ENCODE measurements at regions not wholly inside any gene's neighbourhood (a gene's known extent, or its start where the extent isn't known, plus 50 kb on each side); places are given as distances from the start of the nearest gene placed in this dataset.
"Not testable (repeated sequence)": the region's sequence is repeated elsewhere in the genome, so short reads cannot be mapped to it uniquely, and the experiment has no call there.

GRCh38 chr18:8889489-8889888 is 184.1 kb downstream of the MTCL1 start:
- H3K9ac ChIP-seq (ENCODE audit: control insufficient read depth, extremely low read depth, insufficient read depth, low read length), result no peak overlapping the region
- no peaks in the 10 kb centered on the region for H3K27me3 ChIP-seq (ENCODE audit: control insufficient read depth, extremely low read depth, insufficient read depth, low read length)
- peaks cover 17% of the 10 kb centered on the region for H3K4me1 ChIP-seq (ENCODE audit: control insufficient read depth, extremely low read depth, insufficient read depth, low read length)
- no peak for TF ChIP-seq CTCF (optimal IDR thresholded peaks at IDR 0.05 in 1 of 3, IDR thresholded peaks at IDR 0.05 in 1 of 3, conservative IDR thresholded peaks at IDR 0.05 in 1 of 3; ENCODE audit: extremely low read depth in 1 of 3, insufficient read depth in 2 of 3, low read length in 3 of 3)
- TF ChIP-seq EZH2 (IDR thresholded peaks at IDR 0.05; ENCODE audit: low read length), result no peak
- no peaks in the 10 kb centered on the region for H3K9me3 ChIP-seq (ENCODE audit: control insufficient read depth, low read depth, low read length)
- dilution Hi-C loops (cut with MboI; ENCODE audit: extremely low pct_ligation_motif_present, low sequenced_read_pairs), result no loop called here
- no peak overlapping the region for H3K4me3 ChIP-seq (ENCODE audit: control insufficient read depth in 2 of 3, extremely low read depth in 1 of 3, insufficient read depth in 2 of 3, low read depth in 1 of 3, low read length in 3 of 3)
- H3K9me1 ChIP-seq (ENCODE audit: control insufficient read depth, extremely low read depth, insufficient read depth, low read length), result no peaks in the 10 kb centered on the region
- H3K4me2 ChIP-seq (ENCODE audit: control insufficient read depth, extremely low read depth, insufficient read depth, low read depth, low read length), result no peak overlapping the region
- FAIRE-seq, result peak; percentile 74
- H2AFZ ChIP-seq (ENCODE audit: control insufficient read depth, low read length), result no peak overlapping the region
- DNase-seq (ENCODE audit: low read depth, low spot score), result no peak
- H4K20me1 ChIP-seq (ENCODE audit: control insufficient read depth, extremely low read depth, insufficient read depth, low read length), result no peaks in the 10 kb centered on the region
- H3K36me3 ChIP-seq (ENCODE audit: control insufficient read depth in 2 of 2, extremely low read depth in 1 of 2, insufficient read depth in 2 of 2, low read length in 2 of 2), result no peaks in the 10 kb centered on the region
- H3K27ac ChIP-seq (ENCODE audit: control insufficient read depth, insufficient read depth, low read length), result no peak overlapping the region
- H3K79me2 ChIP-seq (ENCODE audit: control insufficient read depth, insufficient read depth, low read length), result no peaks in the 10 kb centered on the region

GRCh38 chr18:8890503-8890902 is 185.1 kb downstream of the MTCL1 start:
- H2AFZ ChIP-seq (ENCODE audit: control insufficient read depth, low read length); DNase-seq (ENCODE audit: low read depth, low spot score); H3K4me3 ChIP-seq (ENCODE audit: control insufficient read depth in 2 of 3, extremely low read depth in 1 of 3, insufficient read depth in 2 of 3, low read depth in 1 of 3, low read length in 3 of 3); H3K79me2 ChIP-seq (ENCODE audit: control insufficient read depth, insufficient read depth, low read length); H3K9me1 ChIP-seq (ENCODE audit: control insufficient read depth, extremely low read depth, insufficient read depth, low read length); H4K20me1 ChIP-seq (ENCODE audit: control insufficient read depth, extremely low read depth, insufficient read depth, low read length); H3K36me3 ChIP-seq (ENCODE audit: control insufficient read depth in 2 of 2, extremely low read depth in 1 of 2, insufficient read depth in 2 of 2, low read length in 2 of 2); dilution Hi-C loops (cut with MboI; ENCODE audit: extremely low pct_ligation_motif_present, low sequenced_read_pairs); FAIRE-seq; H3K27me3 ChIP-seq (ENCODE audit: control insufficient read depth, extremely low read depth, insufficient read depth, low read length); H3K9ac ChIP-seq (ENCODE audit: control insufficient read depth, extremely low read depth, insufficient read depth, low read length); H3K9me3 ChIP-seq (ENCODE audit: control insufficient read depth, low read depth, low read length): not testable (repeated sequence)
- Histone ChIP-seq H3K4me2 (ENCODE audit: control insufficient read depth, extremely low read depth, insufficient read depth, low read depth, low read length) (peak overlapping the region; percentile 59), H3K27ac (ENCODE audit: control insufficient read depth, insufficient read depth, low read length) (peak overlapping the region; percentile 27), H3K4me1 (ENCODE audit: control insufficient read depth, extremely low read depth, insufficient read depth, low read length) (peaks cover 17% of the 10 kb centered on the region)

- DNase-seq (ENCODE audit: low read depth, low spot score), result peak; percentile 89
- H3K4me3 ChIP-seq (ENCODE audit: control insufficient read depth in 2 of 3, extremely low read depth in 1 of 3, insufficient read depth in 2 of 3, low read depth in 1 of 3, low read length in 3 of 3), result no peak overlapping the region
- H3K27ac ChIP-seq (ENCODE audit: control insufficient read depth, insufficient read depth, low read length), result peak overlapping the region; percentile 53
- no peaks in the 10 kb centered on the region for H4K20me1 ChIP-seq (ENCODE audit: control insufficient read depth, extremely low read depth, insufficient read depth, low read length)
- no peaks in the 10 kb centered on the region for H3K27me3 ChIP-seq (ENCODE audit: control insufficient read depth, extremely low read depth, insufficient read depth, low read length)
- no peak for TF ChIP-seq CTCF (optimal IDR thresholded peaks at IDR 0.05 in 1 of 3, IDR thresholded peaks at IDR 0.05 in 1 of 3, conservative IDR thresholded peaks at IDR 0.05 in 1 of 3; ENCODE audit: extremely low read depth in 1 of 3, insufficient read depth in 2 of 3, low read length in 3 of 3)
- no peak for TF ChIP-seq EZH2 (IDR thresholded peaks at IDR 0.05; ENCODE audit: low read length)
- H3K4me2 ChIP-seq (ENCODE audit: control insufficient read depth, extremely low read depth, insufficient read depth, low read depth, low read length), result peak overlapping the region; percentile 59
- no peaks in the 10 kb centered on the region for H3K9me3 ChIP-seq (ENCODE audit: control insufficient read depth, low read depth, low read length)
- H3K9me1 ChIP-seq (ENCODE audit: control insufficient read depth, extremely low read depth, insufficient read depth, low read length), result no peaks in the 10 kb centered on the region
- no peak overlapping the region for H3K9ac ChIP-seq (ENCODE audit: control insufficient read depth, extremely low read depth, insufficient read depth, low read length)
- dilution Hi-C loops (cut with MboI; ENCODE audit: extremely low pct_ligation_motif_present, low sequenced_read_pairs), result no loop called here
- H3K79me2 ChIP-seq (ENCODE audit: control insufficient read depth, insufficient read depth, low read length), result no peaks in the 10 kb centered on the region
- no peaks in the 10 kb centered on the region for H3K36me3 ChIP-seq (ENCODE audit: control insufficient read depth in 2 of 2, extremely low read depth in 1 of 2, insufficient read depth in 2 of 2, low read length in 2 of 2)
- H3K4me1 ChIP-seq (ENCODE audit: control insufficient read depth, extremely low read depth, insufficient read depth, low read length), result peaks cover 17% of the 10 kb centered on the region
- peak; percentile 94 for FAIRE-seq
- H2AFZ ChIP-seq (ENCODE audit: control insufficient read depth, low read length), result no peak overlapping the region
Measured at GRCh38 chr18:8890957-8891464, 185.7 kb downstream of the MTCL1 start.
